Loucy (cell line): ENCODE measurements at regions not wholly inside any gene's neighbourhood (a gene's known extent, or its start where the extent isn't known, plus 50 kb on each side); places are given as distances from the start of the nearest gene placed in this dataset.

Source experiments
- H2AFZ ChIP-seq: fragments of 200-600 bp; sonication (generic); 2 replicates; pipeline ENCODE4 v1.6.0; 2016; ENCODE audit warnings: antibody characterized with exemption, mild to moderate bottlenecking, low read length, moderate library complexity
- H3F3A ChIP-seq: fragments of 200-600 bp; 2 replicates; pipeline ENCODE4 v1.6.0; 2016; ENCODE audit warnings: antibody characterized with exemption, low read depth, mild to moderate bottlenecking
- H3K27me3 ChIP-seq: fragments of 200-600 bp; sonication (generic); 2 replicates; pipeline ENCODE4 v1.6.1; 2014; ENCODE audit warnings: low read length, mild to moderate bottlenecking; ENCODE audit not compliant: insufficient read depth, poor library complexity, severe bottlenecking
- H3K36me3 ChIP-seq: fragments of 200-600 bp; sonication (generic); 2 replicates; pipeline ENCODE4 v1.6.1; 2016; ENCODE audit warnings: low read length; ENCODE audit not compliant: insufficient read depth
- H3K4me1 ChIP-seq: fragments of 200-600 bp; sonication (generic); 2 replicates; pipeline ENCODE4 v1.5.1; 2014; ENCODE audit warnings: low read length, mild to moderate bottlenecking; ENCODE audit not compliant: insufficient read depth, poor library complexity, severe bottlenecking
- H3K4me2 ChIP-seq: fragments of 200-600 bp; sonication (generic); 2 replicates; pipeline ENCODE4 v1.6.0; 2014; ENCODE audit warnings: antibody characterized with exemption, low read length, low read depth, mild to moderate bottlenecking; ENCODE audit not compliant: poor library complexity, severe bottlenecking
- H3K4me3 ChIP-seq: fragments of 200-600 bp; sonication (generic); 2 replicates; pipeline ENCODE4 v1.5.1; 2014; ENCODE audit warnings: low read length, mild to moderate bottlenecking, mixed read lengths; ENCODE audit not compliant: poor library complexity, severe bottlenecking
- H3K79me2 ChIP-seq: fragments of 200-600 bp; sonication (generic); 2 replicates; pipeline ENCODE4 v1.6.1; 2014; ENCODE audit warnings: low read length; ENCODE audit not compliant: insufficient read depth
- H3K9ac ChIP-seq: fragments of 200-600 bp; sonication (generic); 2 replicates; pipeline ENCODE4 v1.6.0; 2014; ENCODE audit warnings: mild to moderate bottlenecking, low read depth, low read length, moderate library complexity; ENCODE audit not compliant: poor library complexity, severe bottlenecking
- H3K9me2 ChIP-seq: fragments of 200-600 bp; sonication (generic); replicated peaks from 2 replicates; pipeline ENCODE4 v1.6.1; 2016; ENCODE audit warnings: low read depth, low read length, mixed read lengths
- H3K9me3 ChIP-seq: fragments of 200-600 bp; sonication (generic); 2 replicates; pipeline ENCODE4 v1.6.1; 2014; ENCODE audit warnings: mild to moderate bottlenecking, antibody characterized with exemption, low read length, low read depth; ENCODE audit not compliant: insufficient read depth
- H4K20me1 ChIP-seq: fragments of 200-600 bp; sonication (generic); 2 replicates; pipeline ENCODE4 v1.6.0; 2014; ENCODE audit warnings: antibody characterized with exemption, low read length, mild to moderate bottlenecking; ENCODE audit not compliant: insufficient read depth, poor library complexity, severe bottlenecking
- CTCF ChIP-seq: fragments of 200-600 bp; sonication (generic); conservative IDR thresholded peaks from 2 replicates; pipeline ENCODE4 v1.5.1; 2014; ENCODE audit warnings: mild to moderate bottlenecking, antibody characterized with exemption, low read length
- EZH2phosphoT487 ChIP-seq: fragments of 200-600 bp; IDR thresholded peaks from 2 replicates; pipeline ENCODE4 v1.6.1; 2018; ENCODE audit warnings: antibody characterized with exemption, mild to moderate bottlenecking, moderate library complexity, borderline replicate concordance

- Histone ChIP-seq H3K4me2 (no peak overlapping the region), H3K4me1 (no peaks in the 10 kb centered on the region), H3K36me3 (no peaks in the 10 kb centered on the region), H3K9me2 (no peaks in the 10 kb centered on the region), H3K4me3 (no peak overlapping the region), H3K9ac (no peak overlapping the region), H3K79me2 (no peaks in the 10 kb centered on the region), H3K9me3 (peaks cover 4% of the 10 kb centered on the region; the same call in 1 of the 2 replicates), H2AFZ (no peak overlapping the region), H3K27me3 (no peaks in the 10 kb centered on the region), H3F3A (no peaks in the 10 kb centered on the region), H4K20me1 (no peaks in the 10 kb centered on the region)
- TF ChIP-seq CTCF, result no peak
- TF ChIP-seq EZH2phosphoT487, result no peak
Observed at GRCh38 chr1:198374288-198374687, 166.2 kb downstream of the ATP6V1G3 start.

- TF ChIP-seq EZH2phosphoT487, result no peak
- TF ChIP-seq CTCF, result no peak
- H2AFZ ChIP-seq, result no peak overlapping the region
- H3K9me3 ChIP-seq, result peaks cover 4% of the 10 kb centered on the region; the same call in 1 of the 2 replicates
- no peaks in the 10 kb centered on the region for H3F3A ChIP-seq
- no peaks in the 10 kb centered on the region for H4K20me1 ChIP-seq
- H3K9ac ChIP-seq, result no peak overlapping the region
- no peaks in the 10 kb centered on the region for H3K4me1 ChIP-seq
- H3K9me2 ChIP-seq, result no peaks in the 10 kb centered on the region
- no peaks in the 10 kb centered on the region for H3K27me3 ChIP-seq
- H3K4me3 ChIP-seq, result no peak overlapping the region
- H3K79me2 ChIP-seq, result no peaks in the 10 kb centered on the region
- H3K36me3 ChIP-seq, result no peaks in the 10 kb centered on the region
- H3K4me2 ChIP-seq, result no peak overlapping the region
Observed at GRCh38 chr1:198373376-198373775, 167.1 kb downstream of the ATP6V1G3 start.
